ENCODE measurements at regions not wholly inside any gene's neighbourhood (a gene's known extent, or its start where the extent isn't known, plus 50 kb on each side); places are given as distances from the start of the nearest gene placed in this dataset.

GRCh38 chr9:73872701-73873100 lies 624.4 kb upstream of the RORB start:
- CTCF ChIA-PET, result no interaction called here
- no peak for DNase-seq (ENCODE audit: low read depth, low spot score)
- no peak overlapping the region for H3K4me3 ChIP-seq (ENCODE audit: low read depth, low read length)
- POLR2A ChIA-PET, result no interaction called here
- TF ChIP-seq CTCF (IDR thresholded peaks at IDR 0.05; ENCODE audit: insufficient read depth, low read length, missing control alignments), result no peak

GRCh38 chr9:73880101-73880500 lies 617.0 kb upstream of the RORB start:
- ChIA-PET CTCF (no interaction called here), POLR2A (no interaction called here)
- H3K4me3 ChIP-seq (ENCODE audit: low read depth, low read length), result no peak overlapping the region
- no peak for DNase-seq (ENCODE audit: low read depth, low spot score)
- TF ChIP-seq CTCF (IDR thresholded peaks at IDR 0.05; ENCODE audit: insufficient read depth, low read length, missing control alignments), result no peak

GRCh38 chr9:73889023-73889422 lies 608.1 kb upstream of the RORB start:
- TF ChIP-seq CTCF (IDR thresholded peaks at IDR 0.05; ENCODE audit: insufficient read depth, low read length, missing control alignments), result no peak
- DNase-seq (ENCODE audit: low read depth, low spot score), result no peak
- ChIA-PET CTCF (no interaction called here), POLR2A (no interaction called here)
- H3K4me3 ChIP-seq (ENCODE audit: low read depth, low read length), result no peak overlapping the region

GRCh38 chr9:73890685-73891277 lies 606.4 kb upstream of the RORB start:
- TF ChIP-seq CTCF (IDR thresholded peaks at IDR 0.05; ENCODE audit: insufficient read depth, low read length, missing control alignments), result no peak
- ChIA-PET CTCF (no interaction called here), POLR2A (no interaction called here)
- no peak for DNase-seq (ENCODE audit: low read depth, low spot score)
- no peak overlapping the region for H3K4me3 ChIP-seq (ENCODE audit: low read depth, low read length)

GRCh38 chr9:73892335-73892734 lies 604.8 kb upstream of the RORB start:
- no peak for TF ChIP-seq CTCF (IDR thresholded peaks at IDR 0.05; ENCODE audit: insufficient read depth, low read length, missing control alignments)
- no peak overlapping the region for H3K4me3 ChIP-seq (ENCODE audit: low read depth, low read length)
- CTCF ChIA-PET, result no interaction called here
- DNase-seq (ENCODE audit: low read depth, low spot score), result no peak
- POLR2A ChIA-PET, result no interaction called here

GRCh38 chr9:73893230-73893629 lies 603.9 kb upstream of the RORB start:
- CTCF ChIA-PET, result no interaction called here

More at GRCh38 chr9:73893230-73893629, 603.9 kb upstream of the RORB start:
- DNase-seq (ENCODE audit: low read depth, low spot score), result no peak
- POLR2A ChIA-PET, result no interaction called here
- no peak for TF ChIP-seq CTCF (IDR thresholded peaks at IDR 0.05; ENCODE audit: insufficient read depth, low read length, missing control alignments)
- H3K4me3 ChIP-seq (ENCODE audit: low read depth, low read length), result no peak overlapping the region

Measured in AG04449 (cell line).